Right atrium auricular region (tissue), 2 donors: ENCODE measurements at regions not wholly inside any gene's neighbourhood (a gene's known extent, or its start where the extent isn't known, plus 50 kb on each side); places are given as distances from the start of the nearest gene placed in this dataset.

Experiments
- DNase-seq: peaks from one replicate; pipeline ENCODE4 v3.0.0-alpha.2; 2019; ENCODE audit warnings: low spot score
- H3K27ac ChIP-seq, 2 donors: fragments of 200-600 bp; sonication (generic); 1 replicate in 1 of 2; 2 replicates in 1 of 2; pipeline ENCODE4 v1.5.1; 2016 to 2019
- H3K27me3 ChIP-seq, 2 donors: fragments of 200-600 bp; sonication (generic); one replicate each; pipeline versions ENCODE4 v1.5.1 to v1.6.0; 2017 to 2019
- H3K36me3 ChIP-seq: fragments of 200-600 bp; sonication (generic); one replicate; pipeline ENCODE4 v1.5.1; 2016
- H3K4me1 ChIP-seq, 2 donors: fragments of 200-600 bp; sonication (generic); one replicate each; pipeline versions ENCODE4 v1.5.1 to v1.6.0; 2017 to 2019
- H3K4me3 ChIP-seq, 2 donors: fragments of 200-600 bp; sonication (generic); 1 replicate in 1 of 2; 2 replicates in 1 of 2; pipeline ENCODE4 v1.5.1; 2017 to 2019; ENCODE audit warnings: mild to moderate bottlenecking in 1 of 2, moderate library complexity in 1 of 2
- H3K9me3 ChIP-seq, 2 donors: fragments of 200-600 bp; sonication (generic); one replicate each; pipeline ENCODE4 v1.5.1; 2019
- TF ChIP-seq, protein P1 (sequence below), 2 donors: fragments of 200-600 bp; sonication (generic); IDR thresholded peaks; one replicate each; pipeline ENCODE4 v1.5.1; 2019; ENCODE audit warnings: antibody characterized with exemption in 2 of 2

DNA sequence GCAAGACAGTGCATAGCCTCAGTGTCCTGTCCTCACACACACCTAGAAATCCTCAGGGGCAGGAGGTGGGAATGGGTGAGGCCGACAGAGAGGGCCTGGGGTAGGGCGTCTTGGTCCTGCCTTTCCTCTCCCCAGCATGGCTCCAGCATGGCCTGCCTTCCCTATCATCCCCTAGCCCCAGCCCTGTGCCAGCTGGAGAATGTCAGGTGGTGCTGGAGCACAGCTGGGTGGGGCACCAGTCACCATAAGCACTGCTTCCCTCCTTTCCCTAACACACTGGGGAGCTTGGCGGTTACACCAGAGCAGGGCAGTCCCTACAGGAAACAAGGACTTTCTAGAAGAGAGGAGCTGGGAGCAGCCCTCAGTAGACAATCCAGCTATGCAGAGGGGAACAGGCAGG lies 236.8 kb downstream of the KLF13 start:
- DNase-seq: no peak
- Histone ChIP-seq H3K27ac (no peak overlapping the region), H3K27me3 (no peaks in the 10 kb centered on the region), H3K36me3 (no peaks in the 10 kb centered on the region), H3K4me3 (no peak overlapping the region), H3K9me3 (no peaks in the 10 kb centered on the region), H3K4me1 (no peaks in the 10 kb centered on the region)
- TF ChIP-seq, protein P1, sequence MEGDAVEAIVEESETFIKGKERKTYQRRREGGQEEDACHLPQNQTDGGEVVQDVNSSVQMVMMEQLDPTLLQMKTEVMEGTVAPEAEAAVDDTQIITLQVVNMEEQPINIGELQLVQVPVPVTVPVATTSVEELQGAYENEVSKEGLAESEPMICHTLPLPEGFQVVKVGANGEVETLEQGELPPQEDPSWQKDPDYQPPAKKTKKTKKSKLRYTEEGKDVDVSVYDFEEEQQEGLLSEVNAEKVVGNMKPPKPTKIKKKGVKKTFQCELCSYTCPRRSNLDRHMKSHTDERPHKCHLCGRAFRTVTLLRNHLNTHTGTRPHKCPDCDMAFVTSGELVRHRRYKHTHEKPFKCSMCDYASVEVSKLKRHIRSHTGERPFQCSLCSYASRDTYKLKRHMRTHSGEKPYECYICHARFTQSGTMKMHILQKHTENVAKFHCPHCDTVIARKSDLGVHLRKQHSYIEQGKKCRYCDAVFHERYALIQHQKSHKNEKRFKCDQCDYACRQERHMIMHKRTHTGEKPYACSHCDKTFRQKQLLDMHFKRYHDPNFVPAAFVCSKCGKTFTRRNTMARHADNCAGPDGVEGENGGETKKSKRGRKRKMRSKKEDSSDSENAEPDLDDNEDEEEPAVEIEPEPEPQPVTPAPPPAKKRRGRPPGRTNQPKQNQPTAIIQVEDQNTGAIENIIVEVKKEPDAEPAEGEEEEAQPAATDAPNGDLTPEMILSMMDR (IDR thresholded peaks at IDR 0.05): no peak

GRCh38 chr15:31567861-31568260 lies 241.2 kb downstream of the KLF13 start:
- Histone ChIP-seq H3K9me3 (no peaks in the 10 kb centered on the region), H3K4me1 (no peaks in the 10 kb centered on the region), H3K27ac (no peak overlapping the region), H3K4me3 (no peak overlapping the region), H3K27me3 (no peaks in the 10 kb centered on the region), H3K36me3 (peaks cover 12% of the 10 kb centered on the region)
- TF ChIP-seq, protein P1 (IDR thresholded peaks at IDR 0.05): no peak
- DNase-seq: no peak

GRCh38 chr15:31569836-31570235 lies 243.2 kb downstream of the KLF13 start:
- no peak overlapping the region for H3K27ac ChIP-seq
- no peak for DNase-seq
- peaks cover 12% of the 10 kb centered on the region for H3K36me3 ChIP-seq
- no peaks in the 10 kb centered on the region for H3K9me3 ChIP-seq
- no peak overlapping the region for H3K4me3 ChIP-seq
- no peaks in the 10 kb centered on the region for H3K27me3 ChIP-seq
- TF ChIP-seq, protein P1 (IDR thresholded peaks at IDR 0.05): no peak
- H3K4me1 ChIP-seq: no peaks in the 10 kb centered on the region

- no peaks in the 10 kb centered on the region for H3K4me1 ChIP-seq
Measured at GRCh38 chr15:31570591-31570990, 244.0 kb downstream of the KLF13 start.

GRCh38 chr15:31571676-31572075 lies 245.0 kb downstream of the KLF13 start:
- Histone ChIP-seq H3K4me1 (no peaks in the 10 kb centered on the region), H3K27me3 (no peaks in the 10 kb centered on the region), H3K9me3 (no peaks in the 10 kb centered on the region), H3K4me3 (no peak overlapping the region), H3K27ac (no peak overlapping the region), H3K36me3 (peaks cover 12% of the 10 kb centered on the region)
- TF ChIP-seq, protein P1 (IDR thresholded peaks at IDR 0.05): no peak
- DNase-seq: peak; percentile 2

More at GRCh38 chr15:31570591-31570990, 244.0 kb downstream of the KLF13 start:
- no peak for DNase-seq
- H3K27me3 ChIP-seq: no peaks in the 10 kb centered on the region
- TF ChIP-seq, protein P1 (IDR thresholded peaks at IDR 0.05): no peak
- H3K36me3 ChIP-seq: peaks cover 12% of the 10 kb centered on the region
- no peak overlapping the region for H3K4me3 ChIP-seq
- no peaks in the 10 kb centered on the region for H3K9me3 ChIP-seq
- H3K27ac ChIP-seq: no peak overlapping the region

- TF ChIP-seq, protein P1 (IDR thresholded peaks at IDR 0.05): no peak
- Histone ChIP-seq H3K27ac (no peak overlapping the region), H3K27me3 (no peaks in the 10 kb centered on the region), H3K4me1 (no peaks in the 10 kb centered on the region), H3K9me3 (no peaks in the 10 kb centered on the region), H3K4me3 (no peak overlapping the region), H3K36me3 (peaks cover 11% of the 10 kb centered on the region)
- no peak for DNase-seq
Measured at GRCh38 chr15:31573759-31574158, 247.1 kb downstream of the KLF13 start.
